Right lobe of liver (tissue), 6 donors: ENCODE measurements at regions not wholly inside any gene's neighbourhood (a gene's known extent, or its start where the extent isn't known, plus 50 kb on each side); places are given as distances from the start of the nearest gene placed in this dataset.
"Not testable (repeated sequence)": the region's sequence is repeated elsewhere in the genome, so short reads cannot be mapped to it uniquely, and the experiment has no call there.

ENCODE experiments used
- ATAC-seq, 4 donors: fragments of 200-7000 bp; cut with Tn5 transposase; one replicate each; pipeline ENCODE4 v1.9.1; 2020; ENCODE audit warnings: mild to moderate bottlenecking in 4 of 4, moderate library complexity in 4 of 4
- DNase-seq, 3 donors: peaks; one replicate each; pipeline ENCODE4 v3.0.0-alpha.2; 2020
- H3K27ac ChIP-seq, 3 donors: fragments of 200-600 bp; one replicate each; pipeline ENCODE4 v1.8.0; 2022
- H3K27me3 ChIP-seq, 2 donors: fragments of 200-600 bp; one replicate each; pipeline ENCODE4 v1.8.0; 2022
- H3K36me3 ChIP-seq, 4 donors: fragments of 200-600 bp; sonication (generic) in 1 of 4; one replicate each; pipeline versions ENCODE4 v1.5.1 to v1.8.0; 2017 to 2022; ENCODE audit warnings: control low read depth in 1 of 4
- H3K4me1 ChIP-seq, 4 donors: fragments of 200-600 bp; sonication (generic) in 1 of 4; one replicate each; pipeline versions ENCODE4 v1.5.1 to v1.8.0; 2017 to 2022; ENCODE audit warnings: control low read depth in 1 of 4
- H3K4me3 ChIP-seq, 3 donors: fragments of 200-600 bp; one replicate each; pipeline ENCODE4 v1.8.0; 2022
- H3K9me3 ChIP-seq, 4 donors: fragments of 200-600 bp; sonication (generic) in 1 of 4; one replicate each; pipeline versions ENCODE4 v1.5.1 to v1.8.0; 2017 to 2022; ENCODE audit warnings: control low read depth in 1 of 4
- CTCF ChIP-seq, 4 donors: fragments of 200-600 bp in 3 of 4; fragments of 450-650 bp in 1 of 4; IDR thresholded peaks; one replicate each; pipeline versions ENCODE4 v1.5.1 to v1.8.0; 2016 to 2022; ENCODE audit warnings: antibody characterized with exemption in 4 of 4, mild to moderate bottlenecking in 2 of 4
- POLR2A ChIP-seq: fragments of 450-650 bp; IDR thresholded peaks from one replicate; pipeline ENCODE4 v1.6.1; 2017; ENCODE audit warnings: antibody characterized with exemption, mild to moderate bottlenecking
- WGBS: methylation state at CpG from one replicate; pipeline ENCODE4 v1.1.6; 2018; ENCODE audit warnings: low coverage, low lambda C conversion rate; ENCODE audit not compliant: insufficient coverage; ENCODE audit errors: missing lambda C conversion rate; 5-methylcytosine and 5-hydroxymethylcytosine counted together
- intact Hi-C, 2 donors: fragments of 100-400 bp; cut with DNase I; formaldehyde crosslinking; loops; one replicate each; pipeline versions ENCODE4 v1.11.2 to v1.14.1; 2022
- donor health status: DM: no; HTN: yes; CAD: no.
- donor health status: DM: no; HTN: no; CAD: no.
- donor health status: DM: no; HTN: no; CAD: no.
- donor health status: DM: no; HTN: yes; CAD: no.
- donor health status: DM: no; HTN: yes; CAD: no.

- intact Hi-C loops: no loop called here
- no peaks in the 10 kb centered on the region for H3K4me1 ChIP-seq
- H3K9me3 ChIP-seq: no peaks in the 10 kb centered on the region
- ATAC-seq (no peak), DNase-seq (no peak)
- H3K4me3 ChIP-seq: no peak overlapping the region
- 33% methylated on average over 1 of the region's 1 CpG for WGBS
- no peak for TF ChIP-seq CTCF (IDR thresholded peaks at IDR 0.05)
- TF ChIP-seq POLR2A: no peak
- no peak overlapping the region for H3K27ac ChIP-seq
- H3K36me3 ChIP-seq: no peaks in the 10 kb centered on the region
- no peaks in the 10 kb centered on the region for H3K27me3 ChIP-seq
Measured at GRCh38 chr4:95779447-95779846, 60.4 kb upstream of the PDHA2 start.

GRCh38 chr4:95778666-95779065 is 61.2 kb upstream of the PDHA2 start:
- TF ChIP-seq POLR2A: no peak
- no peak for TF ChIP-seq CTCF (IDR thresholded peaks at IDR 0.05)
- H3K27me3 ChIP-seq: no peaks in the 10 kb centered on the region
- no peaks in the 10 kb centered on the region for H3K9me3 ChIP-seq
- DNase-seq (no peak), ATAC-seq (no peak)
- intact Hi-C loops: no loop called here
- no peak overlapping the region for H3K4me3 ChIP-seq
- H3K27ac ChIP-seq: no peak overlapping the region
- H3K4me1 ChIP-seq: no peaks in the 10 kb centered on the region
- no peaks in the 10 kb centered on the region for H3K36me3 ChIP-seq

- H3K36me3 ChIP-seq, DNase-seq, H3K27ac ChIP-seq, ATAC-seq, H3K4me3 ChIP-seq, intact Hi-C loops, H3K9me3 ChIP-seq, H3K4me1 ChIP-seq, H3K27me3 ChIP-seq: not testable (repeated sequence)
- 35% methylated on average over 3 of the region's 3 CpGs for WGBS
Measured at GRCh38 chr4:95770605-95771004, 69.3 kb upstream of the PDHA2 start.

GRCh38 chr4:95764961-95765360 is 74.9 kb upstream of the PDHA2 start:
- no peaks in the 10 kb centered on the region for H3K36me3 ChIP-seq
- H3K4me3 ChIP-seq: no peak overlapping the region
- DNase-seq: no peak
- no peak for TF ChIP-seq POLR2A
- TF ChIP-seq CTCF (IDR thresholded peaks at IDR 0.05): no peak
- no peaks in the 10 kb centered on the region for H3K9me3 ChIP-seq
- 56% methylated on average over 3 of the region's 3 CpGs for WGBS
- no peaks in the 10 kb centered on the region for H3K27me3 ChIP-seq
- no peaks in the 10 kb centered on the region for H3K4me1 ChIP-seq
- no peak overlapping the region for H3K27ac ChIP-seq
- ATAC-seq: no peak
- intact Hi-C loops: no loop called here

- 36% methylated on average over 3 of the region's 3 CpGs for WGBS
Measured at GRCh38 chr4:95761871-95762270, 78.0 kb upstream of the PDHA2 start.

More at GRCh38 chr4:95761871-95762270, 78.0 kb upstream of the PDHA2 start:
- TF ChIP-seq POLR2A (no peak), CTCF (IDR thresholded peaks at IDR 0.05) (no peak)
- Histone ChIP-seq H3K4me1 (no peaks in the 10 kb centered on the region), H3K9me3 (no peaks in the 10 kb centered on the region), H3K27ac (no peak overlapping the region), H3K27me3 (no peaks in the 10 kb centered on the region), H3K36me3 (no peaks in the 10 kb centered on the region), H3K4me3 (no peak overlapping the region)
- intact Hi-C loops: no loop called here
- no peak for ATAC-seq
- DNase-seq: no peak
